B cell (primary cell): ENCODE measurements at regions not wholly inside any gene's neighbourhood (a gene's known extent, or its start where the extent isn't known, plus 50 kb on each side); places are given as distances from the start of the nearest gene placed in this dataset.

Experiments used
- CTCF ChIP-seq: fragments of 200-600 bp; IDR thresholded peaks from one replicate; pipeline ENCODE4 v1.8.0; 2022; ENCODE audit warnings: antibody characterized with exemption, mild to moderate bottlenecking
- EZH2 ChIP-seq: IDR thresholded peaks from 2 replicates; pipeline ENCODE4 v1.6.1; 2012; ENCODE audit warnings: borderline replicate concordance, low read depth, mild to moderate bottlenecking, moderate library complexity, low read length; ENCODE audit not compliant: insufficient read depth, poor library complexity, severe bottlenecking

GRCh38 chr9:3028535-3028934 is 184.6 kb upstream of the PUM3 start:
- TF ChIP-seq CTCF (no peak), EZH2 (no peak)
